CD4-positive, alpha-beta T cell treated with Interleukin-10 for 1 hour (primary cell): ENCODE measurements at regions not wholly inside any gene's neighbourhood (a gene's known extent, or its start where the extent isn't known, plus 50 kb on each side); places are given as distances from the start of the nearest gene placed in this dataset.
A peak's percentile ranks its signal among the peaks of the same experiment; 100 is the strongest.

Experiments
- DNase-seq: peaks from one replicate; pipeline ENCODE4 v3.0.0-alpha.2; 2020

- no peak for DNase-seq
Measured at GRCh38 chrX:76228499-76228898, 55.6 kb downstream of the PBDC1 start.

GRCh38 chrX:76248901-76249300, 76.0 kb downstream of the PBDC1 start:
- no peak for DNase-seq

- DNase-seq: peak; percentile 56
Measured at GRCh38 chrX:76253432-76253831, 80.6 kb downstream of the PBDC1 start.

GRCh38 chrX:76279007-76279406, 106.1 kb downstream of the PBDC1 start:
- peak; percentile 49 for DNase-seq
